GM13976 (cell line): ENCODE measurements at regions not wholly inside any gene's neighbourhood (a gene's known extent, or its start where the extent isn't known, plus 50 kb on each side); places are given as distances from the start of the nearest gene placed in this dataset.

Experiments
- DNase-seq: peaks from one replicate; pipeline ENCODE4 v3.0.0; 2012; ENCODE audit warnings: low spot score
- CTCF ChIP-seq: IDR thresholded peaks from 2 replicates; pipeline ENCODE4 v1.5.1; 2012; ENCODE audit warnings: borderline replicate concordance, mild to moderate bottlenecking; ENCODE audit not compliant: insufficient read depth; ENCODE audit errors: extremely low read depth, missing control alignments, control extremely low read depth
- in situ Hi-C: fragments of 300-500 bp; cut with MboI; formaldehyde crosslinking; loops from one replicate; pipeline ENCODE4 v1.12.0; 2022; ENCODE audit warnings: low sequenced_read_pairs, mixed read lengths, inconsistent platforms; ENCODE audit not compliant: unreplicated experiment

GRCh38 chr10:83929399-83929798, 209.9 kb upstream of the GHITM start:
- DNase-seq: no peak
- TF ChIP-seq CTCF: no peak
- in situ Hi-C loops: no loop called here

DNA sequence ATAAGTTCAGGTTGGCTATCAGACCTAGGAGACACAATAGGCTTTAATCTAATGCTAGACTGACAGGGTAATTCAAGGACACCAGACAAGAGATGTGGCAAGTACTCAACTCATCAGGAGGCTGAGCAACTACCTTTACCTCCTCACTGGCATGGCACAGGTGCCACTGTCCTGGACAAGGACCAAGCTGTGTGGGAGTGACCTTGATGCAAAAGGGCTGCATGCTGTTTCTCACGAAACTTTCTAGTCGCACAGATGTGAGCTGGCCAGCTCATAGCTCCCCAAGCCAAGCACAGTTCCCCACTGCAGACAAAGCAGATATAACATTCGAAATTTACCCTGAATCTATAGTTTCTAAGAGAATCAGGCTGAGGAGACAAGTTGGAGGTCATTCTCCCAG, 207.6 kb upstream of the GHITM start:
- no peak for TF ChIP-seq CTCF
- DNase-seq: no peak
- in situ Hi-C loops: no loop called here

GRCh38 chr10:83932245-83932644, 207.1 kb upstream of the GHITM start:
- DNase-seq: no peak
- in situ Hi-C loops: no loop called here
- TF ChIP-seq CTCF: no peak

DNA sequence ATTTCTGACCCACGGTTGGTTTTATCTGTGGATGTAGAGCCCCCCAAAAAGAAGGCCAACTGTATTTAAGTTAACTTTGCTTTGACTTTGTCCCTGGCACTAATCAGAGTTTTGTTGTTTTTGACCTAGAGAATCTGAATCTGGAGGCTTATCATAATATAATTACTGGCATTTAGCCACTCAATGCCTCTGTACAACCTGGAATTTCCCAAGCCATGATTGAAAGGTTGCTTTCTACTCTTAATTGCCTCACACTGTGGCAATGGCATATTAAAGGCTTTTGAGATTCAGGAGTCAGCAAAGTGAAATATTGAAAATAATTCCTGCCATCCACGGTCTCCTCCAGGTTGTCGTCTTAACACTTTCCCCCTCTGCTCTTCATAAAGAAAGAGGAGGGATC, 205.2 kb upstream of the GHITM start:
- in situ Hi-C loops: no loop called here
- no peak for DNase-seq
- TF ChIP-seq CTCF: no peak

GRCh38 chr10:83934641-83935338, 204.5 kb upstream of the GHITM start:
- in situ Hi-C loops: no loop called here
- no peak for TF ChIP-seq CTCF
- no peak for DNase-seq

DNA sequence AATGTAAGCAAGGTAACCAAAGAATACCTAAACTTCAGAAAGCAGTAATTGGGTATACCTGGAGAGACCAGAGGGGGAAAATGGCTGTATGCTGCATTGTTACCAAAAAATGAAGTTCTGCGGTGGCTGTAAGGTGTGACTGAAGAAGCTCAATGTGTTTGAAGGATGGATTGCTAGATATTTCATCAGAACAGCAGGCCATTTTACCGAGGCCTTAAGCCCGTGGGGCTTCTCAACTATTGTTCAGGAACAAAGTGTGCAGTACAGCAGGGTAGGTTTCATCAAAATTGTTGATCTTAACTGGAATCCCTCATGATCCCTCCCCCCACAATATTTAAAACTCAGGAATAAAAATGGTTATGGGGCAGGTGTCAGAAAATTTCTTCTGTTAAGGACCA, 204.0 kb upstream of the GHITM start:
- no peak for DNase-seq
- in situ Hi-C loops: no loop called here
- TF ChIP-seq CTCF: no peak

GRCh38 chr10:83935911-83936310, 203.4 kb upstream of the GHITM start:
- TF ChIP-seq CTCF: no peak
- in situ Hi-C loops: no loop called here
- no peak for DNase-seq
